CD4-positive, CD25-positive, alpha-beta regulatory T cell (primary cell): ENCODE measurements at regions not wholly inside any gene's neighbourhood (a gene's known extent, or its start where the extent isn't known, plus 50 kb on each side); places are given as distances from the start of the nearest gene placed in this dataset.
"Not testable (repeated sequence)": the region's sequence is repeated elsewhere in the genome, so short reads cannot be mapped to it uniquely, and the experiment has no call there.

Experiments
- ATAC-seq, 2 donors: fragments of 150-1000 bp; cut with Tn5 transposase; one replicate each; pipeline ENCODE4 v1.10.0; 2021; ENCODE audit warnings: low read depth in 2 of 2, moderate number of reproducible peaks in 2 of 2, moderate library complexity in 1 of 2
- DNase-seq, 3 donors: peaks; one replicate each; pipeline versions ENCODE4 v3.0.0 to v3.0.0-alpha.2; 2012 to 2022; ENCODE audit warnings: mixed read lengths in 1 of 3
- H3K27ac ChIP-seq: one replicate; pipeline ENCODE4 v1.7.0; 2013; ENCODE audit warnings: mild to moderate bottlenecking, low read length; ENCODE audit not compliant: insufficient read depth, poor library complexity, severe bottlenecking
- H3K27me3 ChIP-seq: one replicate; pipeline ENCODE4 v1.7.0; 2013; ENCODE audit warnings: low read length; ENCODE audit not compliant: control insufficient read depth, insufficient read depth
- H3K36me3 ChIP-seq: one replicate; pipeline ENCODE4 v1.7.0; 2013; ENCODE audit warnings: mild to moderate bottlenecking, low read length, moderate library complexity; ENCODE audit not compliant: control insufficient read depth, insufficient read depth
- H3K4me1 ChIP-seq: 2 replicates; pipeline ENCODE4 v1.7.0; 2013; ENCODE audit warnings: mild to moderate bottlenecking, low read length; ENCODE audit not compliant: insufficient read depth, control insufficient read depth, poor library complexity, severe bottlenecking
- H3K4me3 ChIP-seq: one replicate; pipeline ENCODE4 v1.7.0; 2013; ENCODE audit warnings: low read depth, mild to moderate bottlenecking, low read length, moderate library complexity
- H3K9me3 ChIP-seq, 2 experiments: 1 replicate in 1 of 2; 2 replicates in 1 of 2; pipeline ENCODE4 v1.7.0; 2013; ENCODE audit warnings: low read length in 2 of 2, mild to moderate bottlenecking in 1 of 2, moderate library complexity in 1 of 2; ENCODE audit not compliant: control insufficient read depth in 2 of 2
- H3K27ac Mint-ChIP-seq, 3 donors: one replicate each; pipeline ENCODE4 v1.8.0; 2020 to 2022; ENCODE audit warnings: mild to moderate bottlenecking in 3 of 3, mixed read lengths in 3 of 3, moderate library complexity in 2 of 3
- H3K27me3 Mint-ChIP-seq: one replicate; pipeline ENCODE4 v1.8.0; 2022; ENCODE audit warnings: mild to moderate bottlenecking, mixed read lengths
- H3K36me3 Mint-ChIP-seq: one replicate; pipeline ENCODE4 v1.8.0; 2020; ENCODE audit warnings: mixed read lengths
- H3K4me1 Mint-ChIP-seq, 4 donors: one replicate each; pipeline ENCODE4 v1.8.0; 2020 to 2022; ENCODE audit warnings: mixed read lengths in 4 of 4, mild to moderate bottlenecking in 1 of 4
- H3K4me3 Mint-ChIP-seq, 4 donors: one replicate each; pipeline ENCODE4 v1.8.0; 2020 to 2022; ENCODE audit warnings: mild to moderate bottlenecking in 4 of 4, mixed read lengths in 4 of 4, moderate library complexity in 3 of 4
- H3K9me3 Mint-ChIP-seq, 7 donors: one replicate each; pipeline ENCODE4 v1.8.0; 2020 to 2022; ENCODE audit warnings: mixed read lengths in 7 of 7, mild to moderate bottlenecking in 3 of 7, moderate library complexity in 2 of 7

DNA sequence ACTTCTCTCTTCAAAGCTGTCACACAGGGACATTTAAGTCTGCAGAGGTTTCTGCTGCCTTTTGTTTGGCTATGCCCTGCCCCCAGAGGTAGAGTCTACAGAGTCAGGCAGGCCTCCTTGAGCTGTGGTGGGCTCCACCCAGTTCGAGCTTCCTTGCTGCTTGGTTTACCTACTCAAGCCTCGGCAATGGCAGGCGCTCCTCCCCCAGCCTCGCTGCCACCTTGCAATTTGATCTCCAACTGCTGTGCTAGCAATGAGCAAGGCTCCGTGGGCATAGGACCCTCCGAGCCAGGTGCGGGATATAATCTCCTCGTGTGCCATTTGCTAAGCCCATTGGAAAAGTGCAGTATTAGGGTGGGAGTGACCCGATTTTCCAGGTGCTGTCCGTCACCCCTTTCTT, 306.9 kb upstream of the API5 start:
- DNase-seq, H3K4me1 Mint-ChIP-seq, H3K36me3 Mint-ChIP-seq, H3K36me3 ChIP-seq, H3K27ac Mint-ChIP-seq, ATAC-seq, H3K4me1 ChIP-seq, H3K4me3 ChIP-seq, H3K4me3 Mint-ChIP-seq, H3K27me3 ChIP-seq, H3K27me3 Mint-ChIP-seq, H3K27ac ChIP-seq, H3K9me3 ChIP-seq: not testable (repeated sequence)
- H3K9me3 Mint-ChIP-seq, result peaks cover 0 to 22% (median 2%) of the 10 kb centered on the region in 7 donors

DNA sequence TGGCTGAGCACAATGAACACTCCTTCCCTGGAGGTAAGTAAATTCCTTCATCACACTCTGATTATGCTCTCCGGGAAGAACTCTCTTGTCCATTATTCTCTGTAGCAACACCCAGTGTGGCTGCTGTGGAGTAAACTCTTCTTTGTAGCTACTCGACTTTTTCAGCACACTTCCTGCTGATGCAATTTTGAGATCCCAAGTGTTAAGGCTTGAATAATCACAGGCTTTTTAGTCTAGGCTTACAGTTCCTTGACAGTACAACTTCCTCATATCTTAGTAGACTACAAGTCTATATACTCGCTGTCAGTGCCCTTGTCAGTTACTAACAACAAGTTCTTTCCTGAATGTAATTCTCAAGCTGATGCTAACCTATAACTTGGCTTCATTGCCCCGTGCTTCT, 301.8 kb upstream of the API5 start:
- H3K36me3 ChIP-seq, result no peaks in the 10 kb centered on the region
- Mint-ChIP-seq H3K4me1 (no peaks in the 10 kb centered on the region), H3K4me3 (no peak overlapping the region), H3K27ac (no peak overlapping the region), H3K27me3 (no peaks in the 10 kb centered on the region), H3K36me3 (no peaks in the 10 kb centered on the region), H3K9me3 (peaks cover 0 to 24% (median 2%) of the 10 kb centered on the region in 7 donors)
- no peak for DNase-seq
- H3K27me3 ChIP-seq, result no peaks in the 10 kb centered on the region
- H3K4me1 ChIP-seq, result no peaks in the 10 kb centered on the region
- no peaks in the 10 kb centered on the region for H3K9me3 ChIP-seq
- H3K27ac ChIP-seq, result no peak overlapping the region
- H3K4me3 ChIP-seq, result no peak overlapping the region
- ATAC-seq, result no peak

DNA sequence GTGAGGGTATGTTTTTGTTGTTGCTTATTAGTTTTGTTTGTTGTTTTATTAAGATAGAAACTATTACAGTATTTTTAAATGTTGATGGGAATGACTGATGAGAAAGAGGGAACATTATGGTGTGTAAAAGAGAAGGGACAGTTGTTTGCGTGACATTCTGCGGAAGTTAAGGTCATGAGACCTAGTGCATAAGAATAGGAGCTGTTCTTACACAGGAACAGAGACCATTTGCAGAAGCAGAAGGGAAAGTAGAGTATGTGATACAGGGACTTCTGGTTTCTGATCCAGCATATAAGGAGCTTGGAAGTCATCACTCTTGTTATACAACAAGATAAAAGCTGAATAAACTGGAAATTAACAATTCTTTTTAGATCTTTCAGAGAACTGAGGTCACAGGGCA, 299.2 kb upstream of the API5 start:
- no peak for DNase-seq
- H3K36me3 Mint-ChIP-seq, result no peaks in the 10 kb centered on the region
- H3K9me3 Mint-ChIP-seq, result peaks cover 0 to 18% (median 2%) of the 10 kb centered on the region in 7 donors
- no peak overlapping the region for H3K27ac ChIP-seq
- no peak for ATAC-seq
- H3K27ac Mint-ChIP-seq, result no peak overlapping the region
- no peaks in the 10 kb centered on the region for H3K27me3 ChIP-seq
- no peaks in the 10 kb centered on the region for H3K9me3 ChIP-seq
- no peaks in the 10 kb centered on the region for H3K27me3 Mint-ChIP-seq
- H3K4me3 Mint-ChIP-seq, result no peak overlapping the region
- no peaks in the 10 kb centered on the region for H3K4me1 Mint-ChIP-seq
- H3K4me3 ChIP-seq, result no peak overlapping the region
- H3K36me3 ChIP-seq, result no peaks in the 10 kb centered on the region
- H3K4me1 ChIP-seq, result no peaks in the 10 kb centered on the region

DNA sequence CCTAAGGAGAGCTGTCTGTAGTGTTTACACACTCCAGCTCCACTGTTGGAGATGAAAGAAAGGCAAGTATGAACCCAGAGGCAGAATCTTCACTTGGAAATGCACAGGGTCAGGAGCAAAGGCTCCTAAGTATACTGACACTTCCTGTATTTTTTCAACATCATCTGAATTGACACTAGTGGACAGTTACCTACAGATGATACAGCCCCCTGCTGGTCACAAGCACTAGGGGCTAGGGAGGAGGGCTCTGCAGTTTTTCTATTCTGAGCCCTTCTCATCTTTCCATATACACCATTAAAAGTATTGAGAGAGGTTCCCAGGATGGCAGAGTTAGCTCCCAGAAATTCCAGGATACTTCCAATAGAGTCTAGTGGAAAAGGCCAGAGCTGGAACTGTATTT, 290.3 kb upstream of the API5 start:
- no peaks in the 10 kb centered on the region for H3K4me1 ChIP-seq
- H3K4me3 Mint-ChIP-seq, result no peak overlapping the region
- H3K4me3 ChIP-seq, result no peak overlapping the region
- no peaks in the 10 kb centered on the region for H3K27me3 Mint-ChIP-seq
- H3K36me3 Mint-ChIP-seq, result no peaks in the 10 kb centered on the region
- H3K27ac ChIP-seq, result no peak overlapping the region
- peaks cover 0 to 8% (median 4%) of the 10 kb centered on the region in 7 donors for H3K9me3 Mint-ChIP-seq
- no peak for ATAC-seq
- no peaks in the 10 kb centered on the region for H3K36me3 ChIP-seq
- no peaks in the 10 kb centered on the region for H3K9me3 ChIP-seq
- DNase-seq, result no peak
- H3K4me1 Mint-ChIP-seq, result no peaks in the 10 kb centered on the region
- no peak overlapping the region for H3K27ac Mint-ChIP-seq
- no peaks in the 10 kb centered on the region for H3K27me3 ChIP-seq

DNA sequence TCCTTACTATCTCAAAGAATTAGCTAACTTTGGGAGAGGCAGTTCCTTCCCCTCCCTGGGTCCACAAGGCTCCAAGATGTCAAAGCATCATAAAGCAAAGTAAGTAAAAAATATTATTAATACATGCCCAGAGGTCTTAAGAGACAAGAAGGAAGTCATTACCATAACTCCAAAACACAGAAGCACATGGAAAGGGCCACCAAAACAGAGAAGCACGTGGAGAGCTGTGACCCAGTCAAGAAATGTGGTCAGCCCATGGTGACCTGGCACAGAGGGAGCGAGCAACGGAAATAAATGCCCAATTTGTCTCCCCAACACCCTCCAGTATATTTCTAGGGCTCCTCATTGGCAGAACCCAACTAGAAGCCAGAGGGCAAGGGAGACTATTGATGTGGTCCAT, 277.5 kb upstream of the API5 start:
- DNase-seq, result no peak
- Histone ChIP-seq H3K4me1 (no peaks in the 10 kb centered on the region), H3K36me3 (no peaks in the 10 kb centered on the region), H3K9me3 (no peaks in the 10 kb centered on the region), H3K4me3 (no peak overlapping the region), H3K27me3 (no peaks in the 10 kb centered on the region), H3K27ac (no peak overlapping the region)
- H3K4me3 Mint-ChIP-seq, result no peak overlapping the region
- peaks cover 2 to 9% (median 5%) of the 10 kb centered on the region in 7 donors for H3K9me3 Mint-ChIP-seq
- ATAC-seq, result no peak
- no peaks in the 10 kb centered on the region for H3K27me3 Mint-ChIP-seq
- no peaks in the 10 kb centered on the region for H3K4me1 Mint-ChIP-seq
- no peaks in the 10 kb centered on the region for H3K36me3 Mint-ChIP-seq
- no peak overlapping the region for H3K27ac Mint-ChIP-seq

DNA sequence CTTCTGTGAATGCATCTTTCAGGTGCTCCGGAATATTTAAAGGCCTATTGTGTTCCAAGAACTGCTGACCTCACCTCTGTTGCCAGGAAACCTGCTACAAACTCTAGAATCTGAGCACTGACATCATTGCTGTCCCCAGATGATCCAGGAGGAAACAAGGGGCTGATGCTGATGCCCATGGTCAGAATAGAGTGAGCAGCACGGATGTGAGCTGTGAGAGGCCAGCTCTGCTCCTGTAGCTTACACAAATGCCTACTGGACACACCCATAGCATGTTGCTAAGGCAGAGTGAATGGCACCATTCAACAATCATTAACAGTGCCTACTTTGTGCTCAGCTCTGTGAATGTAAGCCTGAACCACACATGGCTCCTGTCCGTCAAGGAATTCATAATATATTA, 276.7 kb upstream of the API5 start:
- ATAC-seq (no peak), DNase-seq (no peak)
- no peak overlapping the region for H3K27ac ChIP-seq
- no peak overlapping the region for H3K27ac Mint-ChIP-seq
- H3K36me3 ChIP-seq, result no peaks in the 10 kb centered on the region
- no peaks in the 10 kb centered on the region for H3K36me3 Mint-ChIP-seq
- H3K4me3 Mint-ChIP-seq, result no peak overlapping the region
- H3K27me3 Mint-ChIP-seq, result no peaks in the 10 kb centered on the region
- H3K4me1 ChIP-seq, result no peaks in the 10 kb centered on the region
- H3K9me3 Mint-ChIP-seq, result peaks cover 0 to 9% (median 4%) of the 10 kb centered on the region in 7 donors
- no peaks in the 10 kb centered on the region for H3K9me3 ChIP-seq
- no peak overlapping the region for H3K4me3 ChIP-seq
- H3K27me3 ChIP-seq, result no peaks in the 10 kb centered on the region
- no peaks in the 10 kb centered on the region for H3K4me1 Mint-ChIP-seq

DNA sequence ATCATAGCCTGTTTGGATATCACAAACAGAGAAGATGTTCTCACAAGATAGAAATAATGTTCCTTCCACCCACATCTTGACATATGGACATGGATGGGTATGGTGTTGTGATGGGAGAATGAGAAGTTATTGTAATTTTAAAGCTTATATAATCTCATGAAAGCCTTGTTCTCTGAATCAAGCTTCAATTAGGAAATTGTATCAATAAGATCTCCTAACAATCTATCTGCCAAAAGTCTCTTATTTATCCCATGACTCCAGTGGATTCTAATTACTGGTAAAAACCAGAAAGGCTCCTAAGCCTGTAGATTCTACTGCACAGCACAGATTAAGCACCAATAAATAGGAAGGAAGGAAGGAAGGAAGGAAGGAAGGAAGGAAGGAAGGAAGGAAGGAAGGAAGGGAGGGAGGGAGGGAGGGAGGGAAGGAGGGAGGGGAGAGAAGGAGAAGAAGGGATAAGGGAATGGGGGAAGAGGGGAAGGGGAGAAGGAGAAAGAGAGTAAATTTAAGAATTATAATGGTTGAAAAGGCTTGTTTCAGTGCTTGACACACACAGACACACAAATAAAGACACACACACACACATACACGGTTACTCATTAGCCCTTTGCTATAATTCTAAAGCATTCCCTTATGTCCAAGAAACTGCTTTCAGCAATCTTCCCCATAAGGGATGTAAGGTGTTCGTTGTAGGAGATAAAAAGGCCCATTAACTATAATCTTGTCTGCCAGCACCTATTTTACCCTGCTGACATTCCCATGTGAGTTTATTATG, 258.0 kb upstream of the API5 start:
- Mint-ChIP-seq H3K4me3 (no peak overlapping the region), H3K9me3 (peaks cover 0 to 4% (median 0%) of the 10 kb centered on the region in 7 donors), H3K4me1 (no peaks in the 10 kb centered on the region), H3K36me3 (no peaks in the 10 kb centered on the region), H3K27ac (no peak overlapping the region), H3K27me3 (no peaks in the 10 kb centered on the region)
- Histone ChIP-seq H3K9me3 (no peaks in the 10 kb centered on the region), H3K27ac (no peak overlapping the region), H3K27me3 (no peaks in the 10 kb centered on the region), H3K4me3 (no peak overlapping the region), H3K4me1 (no peaks in the 10 kb centered on the region), H3K36me3 (no peaks in the 10 kb centered on the region)
- ATAC-seq (no peak), DNase-seq (no peak)

DNA sequence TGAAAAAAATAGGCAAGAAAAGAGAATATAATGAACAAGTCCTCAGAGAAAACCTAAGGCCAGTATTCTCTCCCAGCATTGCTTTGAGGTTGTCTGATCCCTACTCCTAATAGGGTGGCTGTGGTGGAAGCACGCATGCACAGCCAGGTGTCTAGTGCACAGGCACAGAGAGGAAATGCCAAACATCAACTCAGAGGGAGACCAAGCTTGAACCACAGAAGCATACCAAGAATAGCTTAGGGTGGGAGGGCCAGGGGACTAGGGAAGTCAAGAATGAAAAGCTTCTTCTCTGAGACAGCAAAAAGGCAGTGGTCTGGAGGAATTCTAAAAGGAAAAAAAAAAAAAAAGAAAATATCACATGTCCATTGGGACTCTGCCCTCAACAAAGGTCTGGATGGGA, 244.1 kb upstream of the API5 start:
- Histone ChIP-seq H3K9me3 (no peaks in the 10 kb centered on the region), H3K27ac (no peak overlapping the region), H3K4me1 (no peaks in the 10 kb centered on the region), H3K36me3 (no peaks in the 10 kb centered on the region), H3K4me3 (no peak overlapping the region), H3K27me3 (no peaks in the 10 kb centered on the region)
- H3K4me1 Mint-ChIP-seq, result no peaks in the 10 kb centered on the region
- H3K27me3 Mint-ChIP-seq, result no peaks in the 10 kb centered on the region
- H3K27ac Mint-ChIP-seq, result no peak overlapping the region
- ATAC-seq, result no peak
- H3K9me3 Mint-ChIP-seq, result peaks cover 0 to 18% (median 10%) of the 10 kb centered on the region in 7 donors
- no peak for DNase-seq
- H3K4me3 Mint-ChIP-seq, result no peak overlapping the region
- H3K36me3 Mint-ChIP-seq, result no peaks in the 10 kb centered on the region
